Ascending aorta (tissue), 2 donors: ENCODE measurements at regions not wholly inside any gene's neighbourhood (a gene's known extent, or its start where the extent isn't known, plus 50 kb on each side); places are given as distances from the start of the nearest gene placed in this dataset.
"Not testable (repeated sequence)": the region's sequence is repeated elsewhere in the genome, so short reads cannot be mapped to it uniquely, and the experiment has no call there.

Experiments used
- DNase-seq, 2 donors: peaks; one replicate each; pipeline ENCODE4 v3.0.0-alpha.2; 2019; ENCODE audit warnings: low spot score in 2 of 2
- H3K27ac ChIP-seq, 2 donors: fragments of 200-600 bp; sonication (generic); one replicate each; pipeline ENCODE4 v1.5.1; 2016 to 2017; ENCODE audit warnings: mild to moderate bottlenecking in 1 of 2
- H3K27me3 ChIP-seq: fragments of 200-600 bp; sonication (generic); one replicate; pipeline ENCODE4 v1.5.1; 2017
- H3K36me3 ChIP-seq, 2 donors: fragments of 200-600 bp; sonication (generic); one replicate each; pipeline ENCODE4 v1.5.1; 2016
- H3K4me1 ChIP-seq, 2 donors: fragments of 200-600 bp; sonication (generic); one replicate each; pipeline ENCODE4 v1.5.1; 2016 to 2017; ENCODE audit warnings: mild to moderate bottlenecking in 1 of 2
- H3K4me3 ChIP-seq, 2 donors: fragments of 200-600 bp; sonication (generic); one replicate each; pipeline ENCODE4 v1.5.1; 2016 to 2017; ENCODE audit warnings: mild to moderate bottlenecking in 1 of 2
- H3K9me3 ChIP-seq, 2 donors: fragments of 200-600 bp; sonication (generic); one replicate each; pipeline ENCODE4 v1.5.1; 2016
- CTCF ChIP-seq, 3 experiments: fragments of 200-600 bp in 2 of 3; fragments of 450-650 bp in 1 of 3; sonication (generic) in 2 of 3; IDR thresholded peaks; one replicate each; pipeline ENCODE4 v1.5.1; 2016 to 2019; ENCODE audit warnings: antibody characterized with exemption in 3 of 3, mild to moderate bottlenecking in 1 of 3, moderate library complexity in 1 of 3
- intact Hi-C: fragments of 100-400 bp; cut with DNase I; formaldehyde crosslinking; loops from one replicate; pipeline ENCODE4 v1.15.1; 2023

- H3K4me1 ChIP-seq, result no peaks in the 10 kb centered on the region
- H3K27me3 ChIP-seq, result no peaks in the 10 kb centered on the region
- no peak overlapping the region for H3K27ac ChIP-seq
- peaks cover 0 to 9% of the 10 kb centered on the region in 2 donors for H3K9me3 ChIP-seq
- no peak for TF ChIP-seq CTCF (IDR thresholded peaks at IDR 0.05)
- no peaks in the 10 kb centered on the region for H3K36me3 ChIP-seq
- DNase-seq, result no peak
- intact Hi-C loops, result no loop called here
- no peak overlapping the region for H3K4me3 ChIP-seq
Observed at GRCh38 chr7:4345004-4345403, 337.1 kb upstream of the FOXK1 start.

- intact Hi-C loops, result no loop called here
- H3K4me1 ChIP-seq, result no peaks in the 10 kb centered on the region
Observed at GRCh38 chr7:4352069-4352468, 330.0 kb upstream of the FOXK1 start.

GRCh38 chr7:4361774-4362173 is 320.3 kb upstream of the FOXK1 start:
- H3K4me3 ChIP-seq, result no peak overlapping the region
- H3K4me1 ChIP-seq, result no peaks in the 10 kb centered on the region
- H3K27me3 ChIP-seq, result no peaks in the 10 kb centered on the region
- no peak overlapping the region for H3K27ac ChIP-seq
- no peaks in the 10 kb centered on the region for H3K36me3 ChIP-seq
- peak in 1 of 3 experiments; percentile 9 for TF ChIP-seq CTCF (IDR thresholded peaks at IDR 0.05)
- DNase-seq, result no peak
- H3K9me3 ChIP-seq, result no peaks in the 10 kb centered on the region
- intact Hi-C loops, result no loop called here

More at GRCh38 chr7:4352069-4352468, 330.0 kb upstream of the FOXK1 start:
- no peak overlapping the region for H3K27ac ChIP-seq
- TF ChIP-seq CTCF (IDR thresholded peaks at IDR 0.05), result no peak
- H3K36me3 ChIP-seq, result no peaks in the 10 kb centered on the region
- H3K27me3 ChIP-seq, result no peaks in the 10 kb centered on the region
- H3K9me3 ChIP-seq, result peaks cover 0 to 10% of the 10 kb centered on the region in 2 donors
- no peak overlapping the region for H3K4me3 ChIP-seq
- DNase-seq, result no peak

GRCh38 chr7:4383584-4383983 is 298.5 kb upstream of the FOXK1 start:
- peaks cover 0 to 3% of the 10 kb centered on the region in 2 donors for H3K9me3 ChIP-seq
- H3K27ac ChIP-seq, result no peak overlapping the region
- H3K36me3 ChIP-seq, result no peaks in the 10 kb centered on the region
- DNase-seq, result no peak
- no peaks in the 10 kb centered on the region for H3K27me3 ChIP-seq
- TF ChIP-seq CTCF (IDR thresholded peaks at IDR 0.05), result no peak
- H3K4me3 ChIP-seq, result no peak overlapping the region
- intact Hi-C loops, result no loop called here
- H3K4me1 ChIP-seq, result no peaks in the 10 kb centered on the region

GRCh38 chr7:4386190-4386589 is 295.9 kb upstream of the FOXK1 start:
- DNase-seq, result no peak
- intact Hi-C loops, result no loop called here
- Histone ChIP-seq H3K27ac (no peak overlapping the region), H3K9me3 (no peaks in the 10 kb centered on the region), H3K27me3 (no peaks in the 10 kb centered on the region), H3K4me1 (no peaks in the 10 kb centered on the region), H3K36me3 (no peaks in the 10 kb centered on the region), H3K4me3 (no peak overlapping the region)
- TF ChIP-seq CTCF (IDR thresholded peaks at IDR 0.05), result no peak

- H3K36me3 ChIP-seq, H3K27ac ChIP-seq, H3K4me3 ChIP-seq, H3K27me3 ChIP-seq, DNase-seq, intact Hi-C loops, H3K4me1 ChIP-seq, H3K9me3 ChIP-seq: not testable (repeated sequence)
Observed at GRCh38 chr7:4391103-4391502, 291.0 kb upstream of the FOXK1 start.
